GM12891 (cell line): ENCODE measurements at regions not wholly inside any gene's neighbourhood (a gene's known extent, or its start where the extent isn't known, plus 50 kb on each side); places are given as distances from the start of the nearest gene placed in this dataset.

Source experiments
- POLR2A ChIP-seq: IDR thresholded peaks from 2 replicates; pipeline ENCODE4 v1.6.1; 2011; ENCODE audit warnings: low read depth, low read length, control low read depth
- POLR2AphosphoS5 ChIP-seq: IDR thresholded peaks from 2 replicates; pipeline ENCODE4 v1.6.1; 2011; ENCODE audit warnings: low read depth, low read length, control low read depth

- TF ChIP-seq POLR2A = no peak
- no peak for TF ChIP-seq POLR2AphosphoS5
Measured at GRCh38 chr10:20494474-20494873, 402.6 kb downstream of the NEBL start.
